MV-4-11 (cell line): ENCODE measurements at regions not wholly inside any gene's neighbourhood (a gene's known extent, or its start where the extent isn't known, plus 50 kb on each side); places are given as distances from the start of the nearest gene placed in this dataset.

Source experiments
- DNase-seq: peaks from one replicate; lab custom pipeline; 2025; lab: John Stamatoyannopoulos, UW

DNA sequence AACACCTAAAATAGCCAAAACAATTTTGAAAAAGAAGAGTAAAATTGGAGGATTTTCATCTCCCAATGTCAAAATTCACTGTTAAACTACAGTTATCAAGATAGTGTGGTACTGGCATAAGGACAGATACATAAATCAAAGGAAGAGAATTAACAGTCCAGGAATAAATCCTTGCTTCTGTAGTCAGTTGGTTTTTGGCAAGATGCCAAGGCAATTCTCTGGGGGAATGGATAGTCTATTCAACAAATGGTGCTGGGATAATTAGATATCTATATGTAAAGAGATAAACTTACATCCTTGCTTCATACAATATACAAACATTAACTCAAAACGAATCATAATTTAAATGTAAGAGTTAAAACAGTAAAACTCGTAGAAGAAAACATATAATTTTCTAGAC, 57.9 kb upstream of the SELENOK start:
- no peak for DNase-seq

DNA sequence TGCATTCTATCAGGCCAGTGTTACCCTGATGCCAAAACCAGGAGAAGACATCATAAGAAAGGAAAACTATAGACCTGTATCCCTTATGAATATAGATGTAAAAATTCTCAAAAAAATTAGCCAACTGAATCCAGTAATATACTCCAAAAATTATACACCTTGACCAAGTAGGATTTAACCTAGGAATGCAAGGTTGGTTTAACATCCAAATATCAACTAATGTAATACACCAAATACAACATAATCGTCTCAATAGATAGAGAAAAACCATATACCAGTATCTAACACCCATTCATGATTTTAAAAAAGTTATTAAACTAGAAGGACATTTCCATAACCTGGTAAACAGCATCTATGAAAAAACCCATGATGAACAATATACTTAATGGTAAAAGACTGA, 56.5 kb upstream of the SELENOK start:
- no peak for DNase-seq

DNA sequence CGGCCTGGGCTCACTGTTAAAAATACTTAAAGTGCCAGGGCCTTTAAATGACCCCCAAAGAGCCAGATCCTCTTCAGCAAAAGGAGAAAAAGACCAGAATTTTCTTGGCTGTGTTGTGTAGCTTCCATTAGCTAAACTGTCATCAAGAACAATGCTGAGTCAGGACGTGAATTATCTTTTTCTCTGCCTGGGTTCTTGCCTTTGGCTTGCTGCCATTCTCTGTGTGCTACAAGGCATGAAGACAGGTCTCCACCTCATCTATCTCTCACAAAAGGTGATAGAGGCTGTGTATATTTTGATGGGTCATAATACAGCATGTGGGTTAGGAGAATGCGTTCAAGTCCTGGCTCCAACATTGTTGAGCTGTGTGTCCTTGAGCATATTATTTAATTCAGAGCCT, 52.4 kb upstream of the SELENOK start:
- DNase-seq, result no peak

DNA sequence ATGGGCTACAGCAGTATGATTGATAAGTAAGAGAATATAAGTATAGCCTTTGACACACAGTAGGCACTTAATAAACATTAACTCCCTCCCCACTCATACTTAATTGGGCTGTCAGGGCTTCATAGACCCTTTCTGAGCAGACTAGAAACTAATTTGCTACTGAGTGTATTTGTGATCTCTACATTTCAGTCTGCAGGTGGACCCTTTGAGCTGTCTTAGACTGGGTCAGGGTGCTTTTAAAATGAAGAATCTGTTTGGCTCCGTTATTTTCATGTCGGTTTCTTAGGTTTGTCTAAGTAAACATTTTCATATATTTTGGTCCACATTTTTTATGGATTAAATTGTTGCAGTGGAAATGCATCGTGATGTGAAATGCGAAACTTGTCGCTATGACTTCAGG, 50.3 kb upstream of the SELENOK start:
- DNase-seq, result no peak
